Endothelial cell (in vitro differentiated cells): ENCODE measurements at regions not wholly inside any gene's neighbourhood (a gene's known extent, or its start where the extent isn't known, plus 50 kb on each side); places are given as distances from the start of the nearest gene placed in this dataset.
"Not testable (repeated sequence)": the region's sequence is repeated elsewhere in the genome, so short reads cannot be mapped to it uniquely, and the experiment has no call there.

Experiments
- DNase-seq: peaks from one replicate; pipeline ENCODE4 v3.0.0; 2021; ENCODE audit warnings: low spot score
- H3K27ac Mint-ChIP-seq: one replicate; pipeline ENCODE4 v1.8.0; 2021; ENCODE audit warnings: mixed read lengths, inconsistent platforms; ENCODE audit not compliant: unreplicated experiment
- H3K27me3 Mint-ChIP-seq: one replicate; pipeline ENCODE4 v1.8.0; 2021; ENCODE audit warnings: mild to moderate bottlenecking, moderate library complexity, mixed read lengths, inconsistent platforms; ENCODE audit not compliant: unreplicated experiment
- H3K36me3 Mint-ChIP-seq: one replicate; pipeline ENCODE4 v1.8.0; 2021; ENCODE audit warnings: mild to moderate bottlenecking, low read depth, mixed read lengths, inconsistent platforms; ENCODE audit not compliant: unreplicated experiment
- H3K4me1 Mint-ChIP-seq: one replicate; pipeline ENCODE4 v1.8.0; 2021; ENCODE audit warnings: mild to moderate bottlenecking, mixed read lengths, inconsistent platforms; ENCODE audit not compliant: unreplicated experiment
- H3K4me3 Mint-ChIP-seq: one replicate; pipeline ENCODE4 v1.8.0; 2021; ENCODE audit warnings: mild to moderate bottlenecking, mixed read lengths, inconsistent platforms; ENCODE audit not compliant: unreplicated experiment
- H3K9me3 Mint-ChIP-seq: one replicate; pipeline ENCODE4 v1.8.0; 2021; ENCODE audit warnings: mixed read lengths, inconsistent platforms; ENCODE audit not compliant: unreplicated experiment
- TF ChIP-seq, protein P1 (sequence below): fragments of 200-600 bp; sonication (generic); IDR thresholded peaks from one replicate; pipeline ENCODE4 v1.5.0; 2021; ENCODE audit warnings: antibody characterized with exemption; ENCODE audit not compliant: unreplicated experiment

DNA sequence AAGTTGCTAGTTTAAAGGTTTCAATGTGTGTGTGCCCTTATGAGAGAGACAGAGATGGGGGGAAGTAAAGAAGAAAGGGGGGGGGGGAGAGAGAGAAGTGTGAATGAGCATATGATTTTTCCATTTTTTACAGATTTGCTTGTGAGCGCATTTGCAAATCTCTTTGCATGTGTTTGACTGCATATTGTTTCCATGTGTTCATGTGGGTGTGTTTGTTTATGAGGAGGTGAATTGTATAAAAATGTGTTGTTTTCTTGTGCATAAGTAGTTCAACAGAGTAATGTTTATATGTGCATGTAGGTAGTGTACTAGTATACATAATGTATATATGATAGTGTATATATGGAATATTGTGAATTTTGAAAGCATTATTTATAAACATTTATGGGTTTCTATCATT lies 205.9 kb upstream of the SPAG17 start:
- H3K27ac Mint-ChIP-seq = no peak overlapping the region
- no peaks in the 10 kb centered on the region for H3K9me3 Mint-ChIP-seq
- peaks cover 1% of the 10 kb centered on the region for H3K27me3 Mint-ChIP-seq
- no peak overlapping the region for H3K4me3 Mint-ChIP-seq
- H3K36me3 Mint-ChIP-seq = no peaks in the 10 kb centered on the region
- H3K4me1 Mint-ChIP-seq = peaks cover 14% of the 10 kb centered on the region
- no peak for DNase-seq
- TF ChIP-seq, protein P1, sequence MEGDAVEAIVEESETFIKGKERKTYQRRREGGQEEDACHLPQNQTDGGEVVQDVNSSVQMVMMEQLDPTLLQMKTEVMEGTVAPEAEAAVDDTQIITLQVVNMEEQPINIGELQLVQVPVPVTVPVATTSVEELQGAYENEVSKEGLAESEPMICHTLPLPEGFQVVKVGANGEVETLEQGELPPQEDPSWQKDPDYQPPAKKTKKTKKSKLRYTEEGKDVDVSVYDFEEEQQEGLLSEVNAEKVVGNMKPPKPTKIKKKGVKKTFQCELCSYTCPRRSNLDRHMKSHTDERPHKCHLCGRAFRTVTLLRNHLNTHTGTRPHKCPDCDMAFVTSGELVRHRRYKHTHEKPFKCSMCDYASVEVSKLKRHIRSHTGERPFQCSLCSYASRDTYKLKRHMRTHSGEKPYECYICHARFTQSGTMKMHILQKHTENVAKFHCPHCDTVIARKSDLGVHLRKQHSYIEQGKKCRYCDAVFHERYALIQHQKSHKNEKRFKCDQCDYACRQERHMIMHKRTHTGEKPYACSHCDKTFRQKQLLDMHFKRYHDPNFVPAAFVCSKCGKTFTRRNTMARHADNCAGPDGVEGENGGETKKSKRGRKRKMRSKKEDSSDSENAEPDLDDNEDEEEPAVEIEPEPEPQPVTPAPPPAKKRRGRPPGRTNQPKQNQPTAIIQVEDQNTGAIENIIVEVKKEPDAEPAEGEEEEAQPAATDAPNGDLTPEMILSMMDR = no peak

DNA sequence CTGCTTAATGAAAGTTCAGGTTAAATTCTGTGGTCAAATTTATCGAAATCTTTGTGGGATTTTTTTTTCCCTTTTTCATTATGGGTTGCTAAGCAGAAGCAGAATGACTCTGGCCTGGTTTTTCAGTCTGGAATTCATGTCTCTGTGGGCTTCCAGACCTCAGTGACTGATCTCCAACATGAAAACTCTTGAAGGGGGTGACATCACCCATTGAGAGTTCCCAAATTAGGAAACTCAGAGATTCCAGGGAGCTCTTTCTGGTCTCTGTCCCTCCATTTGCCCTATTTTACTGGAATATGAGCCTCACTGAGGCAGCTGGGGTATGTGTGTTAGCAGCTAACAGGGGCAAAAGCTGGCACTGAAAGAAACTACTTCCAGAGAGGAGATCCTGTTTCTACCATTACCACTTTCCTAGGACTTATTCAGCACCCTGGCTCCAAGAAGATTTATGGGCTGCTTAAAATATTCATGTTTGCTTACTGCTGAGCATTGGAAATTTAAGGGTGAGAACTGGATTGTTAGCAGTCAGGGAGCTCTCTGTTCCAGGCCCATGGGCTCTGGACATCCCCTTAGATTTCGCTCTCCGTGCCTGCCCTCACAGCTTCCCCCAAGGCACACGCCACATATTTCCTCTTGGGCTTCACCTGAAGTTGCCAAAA lies 203.4 kb upstream of the SPAG17 start:
- TF ChIP-seq, protein P1 = no peak
- no peaks in the 10 kb centered on the region for H3K36me3 Mint-ChIP-seq
- peaks cover 14% of the 10 kb centered on the region for H3K4me1 Mint-ChIP-seq
- peaks cover 1% of the 10 kb centered on the region for H3K27me3 Mint-ChIP-seq
- no peak overlapping the region for H3K27ac Mint-ChIP-seq
- H3K9me3 Mint-ChIP-seq = no peaks in the 10 kb centered on the region
- DNase-seq = no peak
- H3K4me3 Mint-ChIP-seq = no peak overlapping the region

DNA sequence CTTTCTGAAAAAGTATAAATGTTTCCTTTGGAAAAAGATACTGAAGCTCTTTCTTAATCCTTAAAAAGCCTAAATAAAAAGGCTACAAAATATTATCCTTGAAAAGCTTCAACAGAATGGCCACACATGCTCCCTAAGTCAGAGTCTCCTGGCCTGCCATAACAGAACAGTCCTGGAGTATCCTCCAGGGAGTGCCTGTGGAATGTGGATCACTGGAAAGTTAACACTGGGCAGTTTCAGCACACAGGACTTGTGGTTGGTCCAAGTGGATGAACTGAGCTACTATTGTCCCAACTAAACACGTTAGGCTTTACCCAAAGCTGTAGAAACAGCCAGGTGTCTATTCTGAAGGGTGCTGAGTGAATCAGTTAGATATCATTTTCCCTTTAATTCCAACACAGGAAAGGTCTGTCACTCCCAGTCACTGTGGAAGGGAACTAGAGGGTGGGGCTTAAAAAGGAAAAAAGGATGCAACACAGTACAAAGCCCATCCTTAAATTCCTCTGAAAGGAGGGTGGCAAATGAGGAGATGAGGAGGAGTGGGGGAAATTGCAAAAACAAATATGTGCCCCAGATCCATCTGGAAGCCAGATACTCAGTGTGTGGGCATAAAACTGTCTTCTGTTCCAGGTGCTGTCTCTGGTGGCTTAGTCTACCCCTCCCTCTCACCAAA lies 196.3 kb upstream of the SPAG17 start:
- no peaks in the 10 kb centered on the region for H3K27me3 Mint-ChIP-seq
- H3K27ac Mint-ChIP-seq = no peak overlapping the region

DNA sequence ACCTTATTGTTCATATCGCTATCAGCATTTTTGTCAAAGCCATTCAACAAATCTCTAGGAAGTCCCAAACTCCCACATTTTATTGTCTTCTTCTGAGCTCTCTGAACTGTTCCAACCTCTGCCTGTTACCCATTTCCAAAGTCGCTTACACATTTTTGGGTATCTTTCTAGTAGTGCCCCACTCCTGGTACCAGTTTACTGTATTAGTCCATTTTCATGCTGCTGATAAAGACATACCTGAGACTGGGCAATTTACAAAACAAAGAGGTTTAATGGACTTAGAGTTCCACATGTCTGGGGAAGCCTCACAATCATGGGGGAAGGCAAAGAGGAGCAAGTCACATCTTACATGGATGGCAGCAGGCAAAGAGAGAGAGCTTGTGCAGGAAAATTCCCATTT lies 192.2 kb upstream of the SPAG17 start:
- H3K27ac Mint-ChIP-seq, H3K4me1 Mint-ChIP-seq, H3K36me3 Mint-ChIP-seq, DNase-seq, H3K9me3 Mint-ChIP-seq, H3K27me3 Mint-ChIP-seq: not testable (repeated sequence)
- peak overlapping the region; percentile 29 for H3K4me3 Mint-ChIP-seq

More for the DNA sequence above, 196.3 kb upstream of the SPAG17 start:
- Mint-ChIP-seq H3K36me3 (peaks cover 7% of the 10 kb centered on the region), H3K9me3 (peaks cover 8% of the 10 kb centered on the region), H3K4me1 (no peaks in the 10 kb centered on the region), H3K4me3 (no peak overlapping the region)
- DNase-seq = no peak
- TF ChIP-seq, protein P1 = no peak

DNA sequence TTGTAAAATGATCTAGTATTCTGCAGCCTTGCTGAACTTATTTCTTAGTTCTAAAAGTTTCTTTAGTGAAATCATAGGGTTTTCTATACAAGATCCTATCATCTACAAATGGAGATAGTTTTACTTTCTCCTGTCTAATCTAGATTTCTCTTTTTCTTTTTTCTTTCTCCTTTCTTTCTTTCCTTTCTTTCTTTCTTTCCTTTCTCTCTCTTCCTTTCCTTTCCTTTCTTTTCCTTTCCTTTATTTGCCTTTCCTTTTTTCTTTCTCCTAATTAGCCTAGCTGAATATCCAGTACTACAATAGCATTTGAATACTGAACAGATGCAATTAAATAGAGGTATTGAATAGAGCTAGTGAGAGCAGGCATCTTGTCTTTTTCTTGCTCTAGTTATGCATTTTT lies 186.6 kb upstream of the SPAG17 start:
- Mint-ChIP-seq H3K4me3 (no peak overlapping the region), H3K9me3 (no peaks in the 10 kb centered on the region), H3K4me1 (no peaks in the 10 kb centered on the region), H3K27me3 (no peaks in the 10 kb centered on the region), H3K27ac (no peak overlapping the region), H3K36me3 (no peaks in the 10 kb centered on the region)
- TF ChIP-seq, protein P1 = no peak
- DNase-seq = no peak
